HG03025 (cell line): ENCODE measurements at regions not wholly inside any gene's neighbourhood (a gene's known extent, or its start where the extent isn't known, plus 50 kb on each side); places are given as distances from the start of the nearest gene placed in this dataset.

ENCODE experiments used
- ATAC-seq: cut with Tn5 transposase; IDR thresholded peaks from one replicate; pipeline ENCODE4 v1.9.1; 2021; ENCODE audit warnings: mild to moderate bottlenecking, moderate library complexity; ENCODE audit not compliant: unreplicated experiment, low FRiP score

DNA sequence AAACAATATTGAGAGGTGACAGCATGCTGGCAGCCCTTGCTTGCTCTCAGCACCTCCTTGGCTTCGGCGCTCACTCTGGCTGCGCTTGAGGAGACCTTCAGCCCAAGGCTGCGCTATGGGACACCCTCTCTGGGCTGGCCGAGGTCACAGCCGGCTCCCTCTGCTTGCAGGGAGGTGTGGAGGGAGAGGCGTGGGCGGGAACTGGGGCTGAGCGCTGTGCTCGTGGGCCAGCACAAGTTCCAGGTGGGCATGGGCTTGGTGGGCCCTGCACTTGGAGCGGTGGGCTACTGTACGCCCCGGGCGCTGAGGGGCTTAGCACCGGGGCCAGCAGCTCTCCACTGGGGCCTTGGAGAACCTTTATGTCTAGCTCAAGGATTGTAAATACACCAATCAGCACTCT lies 1613.8 kb upstream of the IGFBP7 start:
- no peak for ATAC-seq

DNA sequence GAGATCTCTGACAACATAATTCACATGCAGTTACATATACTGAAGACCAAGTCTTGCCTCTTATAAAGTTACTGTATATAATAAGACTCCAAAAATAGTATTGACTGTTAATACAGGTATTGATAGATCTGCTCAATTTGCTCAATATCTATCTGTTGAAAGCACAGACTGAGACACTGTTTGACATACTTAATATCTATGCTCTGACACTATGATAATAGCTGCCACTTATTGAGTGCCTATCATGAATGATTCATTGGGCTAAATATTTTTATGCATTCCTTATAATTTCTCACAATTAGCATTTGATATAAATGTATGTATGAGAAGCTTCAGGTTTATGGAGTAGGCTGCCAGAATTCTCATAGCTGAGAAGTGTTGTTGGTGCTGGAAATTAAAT lies 1600.9 kb upstream of the IGFBP7 start:
- ATAC-seq = no peak

DNA sequence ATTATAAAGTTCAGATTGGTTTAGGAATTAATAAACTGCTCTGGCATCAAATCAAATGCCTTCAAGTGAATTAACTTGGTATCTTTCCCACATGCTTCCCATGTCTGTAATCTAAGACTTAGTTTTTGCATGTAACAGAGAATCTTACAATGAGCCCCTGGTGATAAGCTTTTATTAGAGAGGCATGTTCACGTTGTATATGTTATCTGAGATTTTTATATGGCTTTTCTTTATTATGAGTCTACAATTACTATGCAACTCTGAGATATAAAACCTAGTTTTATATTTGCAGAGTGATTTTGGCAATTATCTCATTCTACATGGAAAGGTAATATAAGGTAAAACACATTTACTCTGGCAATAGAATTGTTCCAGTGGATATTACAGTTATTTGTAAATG lies 1578.4 kb upstream of the IGFBP7 start:
- ATAC-seq = no peak

DNA sequence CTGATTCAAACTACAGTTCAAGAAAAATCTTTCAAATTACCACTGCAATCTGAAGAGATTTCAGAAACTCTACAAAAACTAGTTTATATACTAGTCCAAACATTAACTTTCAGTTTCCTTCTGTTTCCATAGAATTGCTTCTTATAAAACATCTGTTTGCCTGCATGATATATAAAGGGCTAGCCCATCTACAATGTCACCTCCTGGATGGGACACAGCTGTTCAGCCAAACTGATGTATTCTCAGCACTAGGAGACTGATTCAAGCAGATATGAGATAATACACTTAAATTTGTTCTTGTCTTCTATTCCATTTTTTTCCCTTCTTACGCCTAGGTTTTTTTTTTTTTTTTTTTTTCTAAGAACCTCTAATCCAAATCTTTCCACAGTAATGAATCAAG lies 1569.7 kb upstream of the IGFBP7 start:
- ATAC-seq = no peak

DNA sequence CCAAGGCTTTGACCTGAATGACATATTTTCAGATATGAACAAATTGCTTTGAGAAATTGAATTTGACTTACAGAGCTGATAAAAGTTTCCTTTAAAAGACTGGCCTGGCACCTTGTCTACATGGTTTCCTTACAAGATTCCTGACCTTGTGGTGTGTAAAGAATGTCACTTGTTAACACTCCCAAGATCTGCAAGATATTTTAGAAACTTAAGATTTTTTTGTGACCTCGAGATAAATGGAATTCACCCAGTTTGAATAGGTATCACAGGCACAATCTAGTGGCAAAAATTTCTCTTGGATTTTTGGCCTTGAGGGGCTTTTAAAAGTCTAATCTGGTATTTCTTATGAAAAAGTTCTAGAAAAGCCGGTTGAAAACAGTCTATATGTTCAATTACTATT lies 1568.9 kb upstream of the IGFBP7 start:
- ATAC-seq = no peak

DNA sequence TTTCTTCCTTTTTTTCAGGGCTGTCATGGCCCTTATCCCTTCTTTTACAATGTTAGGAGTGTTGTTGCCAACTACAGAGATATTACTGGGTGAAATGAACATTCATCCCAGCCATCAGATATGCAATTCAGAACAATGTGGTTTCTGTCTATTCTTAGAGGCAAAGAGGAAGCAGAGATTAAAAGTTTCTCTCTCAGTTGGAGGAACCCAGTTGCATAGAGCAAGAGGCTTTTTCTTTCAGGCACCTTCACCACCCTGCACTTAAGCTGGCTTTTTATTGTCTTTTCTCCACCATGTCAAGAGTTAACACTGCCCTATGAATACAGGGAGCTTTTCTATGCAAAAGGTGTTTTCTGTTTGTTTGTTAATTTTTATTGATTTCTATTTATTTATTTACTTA lies 1559.6 kb upstream of the IGFBP7 start:
- ATAC-seq = no peak

DNA sequence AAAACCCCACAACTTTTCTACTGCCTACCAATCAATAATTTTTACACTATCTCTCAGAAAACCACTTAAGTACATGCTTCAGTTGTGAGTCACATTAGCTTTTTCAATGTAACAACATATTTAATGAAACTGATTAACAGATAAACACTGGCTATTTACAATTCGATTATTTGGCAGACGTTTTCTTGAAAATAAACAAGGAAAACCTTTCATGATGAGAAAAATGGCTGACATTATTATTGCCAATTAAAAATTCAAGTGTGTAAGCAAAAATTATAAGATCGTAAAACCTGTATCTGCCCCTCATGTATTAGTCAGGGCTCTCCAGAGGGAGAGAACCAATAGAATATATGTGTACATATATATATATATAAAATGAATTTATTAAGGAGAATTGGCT lies 1555.5 kb upstream of the IGFBP7 start:
- no peak for ATAC-seq

DNA sequence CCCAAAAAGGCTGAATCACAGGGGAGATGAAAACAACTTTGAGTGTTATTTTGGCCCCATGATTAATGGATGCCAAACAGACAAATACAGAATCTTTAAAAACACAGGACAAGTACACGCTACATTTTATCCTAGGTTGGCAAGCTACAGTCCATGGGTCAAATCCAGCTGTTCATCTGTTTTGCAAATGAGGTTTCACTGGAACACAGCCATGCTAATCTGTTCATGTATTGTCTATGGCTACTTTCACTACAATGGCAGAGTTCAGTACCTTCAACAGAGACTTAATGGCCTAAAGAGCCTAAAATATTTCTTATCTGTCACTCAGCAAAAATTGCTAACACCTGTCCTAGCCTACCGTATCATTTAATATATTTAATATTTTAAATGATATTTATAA lies 1548.5 kb upstream of the IGFBP7 start:
- ATAC-seq = no peak

DNA sequence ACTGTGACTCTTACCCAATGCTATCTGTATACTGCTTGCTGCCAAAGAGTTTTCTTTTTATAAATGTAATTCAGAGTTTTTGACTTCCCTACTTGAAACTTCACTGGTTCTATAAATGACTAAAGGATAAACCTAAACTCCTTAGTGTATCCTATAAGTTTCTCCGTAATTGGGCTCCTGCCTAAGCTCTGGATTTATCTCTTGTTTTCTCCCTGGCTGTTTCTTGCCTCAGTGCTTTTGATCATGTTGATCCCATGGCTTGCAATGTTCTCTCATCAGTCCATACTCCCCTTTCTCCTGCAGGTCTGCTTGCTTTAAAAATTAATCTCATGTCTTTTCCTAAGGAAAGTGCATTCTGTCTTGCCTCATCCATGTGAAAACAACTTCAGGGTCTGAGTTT lies 1543.1 kb upstream of the IGFBP7 start:
- ATAC-seq = no peak

DNA sequence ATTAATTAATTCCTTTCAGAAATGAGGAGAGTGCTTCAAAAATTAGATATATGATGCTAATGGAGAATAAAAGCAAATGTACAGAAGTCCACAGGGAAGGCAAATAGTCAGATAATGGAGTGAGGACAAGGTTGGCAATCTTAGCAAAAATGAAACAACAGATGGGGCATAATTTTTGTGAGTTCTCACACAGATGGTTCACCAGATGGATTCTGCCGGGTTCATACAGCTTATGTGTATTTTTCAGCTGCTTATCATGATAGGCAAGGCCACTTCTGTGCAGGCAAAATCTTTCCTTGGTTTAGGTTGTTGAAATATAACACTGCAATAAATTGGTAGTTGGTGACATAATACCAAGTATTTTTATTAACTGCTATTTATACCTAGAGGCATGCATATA lies 1539.0 kb upstream of the IGFBP7 start:
- no peak for ATAC-seq

DNA sequence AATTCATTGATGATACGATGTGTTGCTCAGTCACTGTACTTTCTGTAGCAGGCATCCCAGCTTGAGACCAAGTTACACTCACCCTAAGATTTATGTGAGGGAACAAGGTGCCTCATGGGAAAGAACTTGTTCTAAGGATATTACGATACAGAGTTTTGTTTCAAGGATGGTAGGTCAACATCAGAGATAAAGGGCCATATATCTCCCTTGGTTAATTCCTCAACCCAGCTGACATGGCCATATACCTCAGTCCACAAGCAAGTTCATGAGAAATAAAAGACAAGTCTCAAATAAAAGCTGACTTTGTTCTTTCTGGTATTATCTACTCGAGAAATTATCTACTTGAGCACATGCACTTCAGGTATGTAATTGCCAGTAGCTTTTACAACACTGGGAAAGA lies 1535.9 kb upstream of the IGFBP7 start:
- no peak for ATAC-seq

DNA sequence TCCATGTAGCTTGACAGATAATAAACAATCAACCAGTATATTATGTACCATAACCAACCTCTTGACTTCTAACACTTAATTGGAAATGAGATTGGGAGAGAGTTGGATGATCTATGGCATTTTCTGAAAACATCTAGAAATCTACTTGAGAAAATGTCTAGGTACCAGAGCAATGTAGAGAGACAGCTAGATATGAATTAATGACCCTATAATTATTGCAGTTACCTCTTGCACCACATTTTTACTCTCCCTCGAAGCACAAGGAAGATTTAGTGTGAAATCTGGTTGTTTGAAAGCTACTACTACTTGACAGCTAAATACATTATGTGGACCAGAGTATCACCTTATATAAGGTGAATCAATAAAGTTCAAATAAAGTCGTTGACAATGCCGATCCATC lies 1534.4 kb upstream of the IGFBP7 start:
- no peak for ATAC-seq

DNA sequence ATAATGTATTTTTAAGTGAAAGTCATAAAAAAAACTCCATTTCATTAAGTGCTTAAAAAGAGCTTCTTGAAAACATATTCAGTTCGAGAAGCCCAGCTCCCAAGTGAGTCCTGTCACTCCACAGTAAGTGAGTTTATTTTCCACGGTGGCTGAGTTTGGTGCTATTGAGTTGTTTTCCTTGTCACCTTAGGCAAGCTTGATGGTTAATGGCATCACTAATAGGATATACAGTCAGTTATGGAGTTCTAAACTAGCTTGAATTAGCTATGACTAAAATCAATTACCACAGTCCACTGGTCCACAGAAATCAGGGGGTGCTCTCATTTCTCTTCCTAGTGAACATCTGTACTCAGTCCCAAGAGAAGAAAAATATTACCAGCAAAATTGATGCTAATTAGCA lies 1526.2 kb upstream of the IGFBP7 start:
- ATAC-seq = no peak

DNA sequence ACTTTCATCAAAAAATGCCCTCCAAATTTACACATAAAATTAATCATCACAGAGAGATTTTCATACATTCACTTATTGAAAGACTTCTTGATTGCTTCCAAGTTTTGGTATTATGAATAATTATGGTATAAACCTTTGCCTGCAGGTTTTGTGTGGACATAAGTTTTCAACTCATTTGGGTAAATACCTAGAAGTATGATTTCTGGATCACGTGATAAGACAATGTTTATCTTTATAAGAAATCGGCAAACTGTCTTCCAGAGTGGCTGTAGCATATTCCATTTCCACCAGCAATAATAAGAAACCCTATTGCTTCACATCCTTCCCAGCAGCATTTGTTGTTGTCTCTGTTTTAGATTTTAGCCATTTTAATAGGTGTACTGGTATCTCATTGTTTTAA lies 1507.0 kb upstream of the IGFBP7 start:
- no peak for ATAC-seq

DNA sequence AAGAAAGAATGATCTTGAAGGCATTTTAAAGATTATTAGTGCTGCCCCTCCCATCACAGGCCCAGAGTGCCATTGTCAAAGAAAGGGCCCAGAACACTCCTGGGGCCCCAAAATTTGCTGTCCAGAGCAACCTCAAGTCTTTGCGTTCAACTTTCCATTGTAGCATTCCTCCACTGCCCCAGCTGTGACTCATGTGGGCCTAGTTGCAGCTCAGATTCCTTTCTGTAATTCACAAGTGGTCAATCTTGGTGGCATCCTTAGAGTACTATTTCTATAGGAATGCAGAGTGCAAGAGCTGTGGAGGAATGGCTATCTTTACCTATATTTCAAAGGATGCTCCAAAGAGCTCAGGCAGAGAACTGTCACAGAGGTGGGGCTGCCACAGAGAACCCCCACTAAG lies 1500.8 kb upstream of the IGFBP7 start:
- ATAC-seq = no peak

DNA sequence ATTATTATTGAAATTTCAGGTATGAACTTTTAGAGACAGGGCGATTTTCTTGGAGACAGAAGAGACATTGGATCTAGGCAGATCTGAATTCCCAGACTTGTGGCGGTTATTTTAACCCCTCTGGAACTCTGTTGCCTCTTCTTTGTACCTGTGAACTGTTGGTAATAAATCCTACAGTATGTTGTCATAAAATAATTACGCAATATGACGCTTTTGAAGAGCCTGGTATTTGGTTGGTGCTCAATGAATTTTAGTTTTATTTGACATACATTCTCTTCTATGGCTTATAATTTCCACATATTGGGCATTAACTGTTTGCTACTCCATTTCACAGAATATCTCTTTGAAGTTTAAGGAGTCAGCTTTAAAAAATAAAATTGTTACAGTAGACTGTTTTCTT lies 1496.1 kb upstream of the IGFBP7 start:
- no peak for ATAC-seq

DNA sequence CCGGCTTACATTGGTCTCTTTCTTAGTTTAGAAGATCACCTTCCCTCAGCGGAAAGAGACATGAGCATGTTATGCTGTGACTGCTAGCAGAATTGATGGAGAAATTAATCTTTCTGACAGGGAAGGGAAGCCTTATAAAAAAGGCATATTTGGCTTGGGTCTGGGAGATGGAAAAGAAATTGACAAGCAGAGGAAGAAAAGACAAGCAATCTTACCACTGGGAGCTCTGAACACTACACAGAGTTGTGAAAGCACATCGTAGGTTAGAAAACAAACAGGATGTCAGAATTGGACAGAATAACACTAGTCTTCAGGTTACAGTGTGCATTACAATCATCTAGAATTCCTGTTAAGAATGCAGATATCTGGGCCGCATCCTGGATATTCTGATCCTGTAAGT lies 1493.8 kb upstream of the IGFBP7 start:
- ATAC-seq = no peak

DNA sequence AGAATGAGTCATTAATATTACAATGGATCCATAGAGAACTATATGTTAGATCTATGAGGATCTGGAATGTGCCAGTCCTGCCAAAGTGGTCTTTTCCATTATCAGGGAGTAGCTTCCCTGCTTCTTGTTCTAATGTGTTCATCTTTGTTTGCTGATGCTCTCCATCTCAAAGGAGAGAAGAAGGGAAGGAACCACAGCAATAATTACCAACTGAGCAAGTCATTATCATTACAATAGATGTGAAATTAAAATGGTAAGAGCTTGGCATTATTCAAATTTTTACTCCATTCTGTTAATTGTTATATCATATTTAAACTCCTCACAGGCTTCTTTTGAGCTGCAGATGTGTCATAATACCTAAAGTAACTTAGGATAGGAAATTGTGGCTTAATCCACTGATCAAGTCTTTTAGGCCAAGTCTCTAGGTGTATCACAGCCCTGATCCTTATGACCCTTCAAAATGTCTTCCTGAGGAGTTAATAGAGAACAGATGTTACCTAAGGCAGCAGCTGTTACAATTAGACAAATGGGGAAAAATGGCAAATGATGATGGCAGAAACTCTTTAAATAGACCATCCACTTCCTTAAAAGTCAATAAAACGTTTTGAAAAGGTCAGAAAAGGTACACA lies 1492.7 kb upstream of the IGFBP7 start:
- ATAC-seq = no peak

DNA sequence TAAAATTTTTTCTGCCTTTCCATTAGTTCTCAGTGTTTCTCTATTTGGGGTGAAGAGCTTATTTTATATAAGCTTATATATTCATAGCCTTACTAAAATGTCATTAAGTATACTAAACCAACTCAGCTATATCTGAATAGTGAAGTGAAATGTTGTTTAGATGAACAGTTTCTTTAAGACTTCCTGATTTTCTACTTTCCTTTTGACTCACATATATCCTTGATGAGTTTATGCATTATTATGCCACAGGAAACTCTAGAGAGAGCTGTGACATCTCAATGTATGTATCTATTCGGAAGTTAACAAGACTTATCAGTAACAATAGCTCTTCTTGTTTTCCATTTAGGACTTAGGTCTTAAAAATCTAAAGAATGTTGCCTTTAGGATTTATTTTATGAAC lies 1491.8 kb upstream of the IGFBP7 start:
- no peak for ATAC-seq

DNA sequence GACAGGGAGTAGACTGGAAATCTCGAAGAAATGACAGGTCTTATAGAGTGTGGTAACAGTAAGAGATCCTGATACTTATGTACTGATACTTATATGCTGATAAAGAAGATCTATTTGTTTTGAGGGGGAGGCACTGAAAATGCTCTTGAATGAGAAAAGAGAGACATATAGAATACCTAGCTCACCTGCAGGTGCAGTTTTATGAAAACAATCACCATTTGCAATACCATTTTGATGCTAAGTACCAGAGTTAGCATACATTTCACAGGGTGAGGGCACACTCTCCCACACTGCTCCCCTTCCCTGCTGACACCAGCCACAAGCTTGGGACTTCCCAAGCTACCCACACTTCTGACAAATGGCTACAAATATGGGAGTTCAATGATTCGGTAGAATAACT lies 1490.1 kb upstream of the IGFBP7 start:
- no peak for ATAC-seq

DNA sequence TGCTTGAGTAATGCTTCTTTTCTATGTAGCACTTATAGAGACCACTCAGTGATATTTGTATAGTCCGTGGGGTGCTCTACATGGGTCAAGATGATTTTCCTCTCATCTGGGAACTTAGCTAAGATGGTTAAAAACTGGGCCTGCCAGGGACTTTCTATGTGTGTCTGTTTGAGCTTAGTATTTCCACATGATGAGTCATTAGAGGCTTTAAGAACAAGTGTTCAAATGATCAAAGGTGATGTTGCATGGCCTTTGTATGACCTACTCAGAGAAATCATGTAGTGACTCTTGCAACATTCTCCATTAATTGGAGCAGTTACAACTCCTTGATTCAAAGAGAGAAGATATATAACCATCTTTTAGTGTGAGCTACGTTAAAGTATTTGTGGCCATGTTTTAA lies 1480.5 kb upstream of the IGFBP7 start:
- ATAC-seq = no peak

DNA sequence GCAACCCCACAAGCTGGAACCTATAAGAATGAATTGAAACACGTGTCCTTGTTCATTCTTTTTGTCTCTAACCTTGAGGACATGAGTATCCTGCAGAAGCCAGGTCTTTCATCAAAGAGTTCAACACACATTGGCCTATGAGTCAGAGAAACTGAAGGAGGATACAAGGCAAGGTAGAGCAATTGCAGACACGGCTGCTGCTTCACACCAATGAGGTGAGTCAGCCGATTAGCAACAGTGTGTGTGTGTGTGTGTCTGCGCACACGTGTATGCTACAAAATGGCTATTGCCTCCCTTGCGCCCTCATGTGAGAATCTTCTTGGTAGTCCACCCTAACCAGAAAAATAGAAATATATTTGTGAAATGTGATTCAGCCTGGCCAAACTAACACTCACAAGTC lies 1477.7 kb upstream of the IGFBP7 start:
- no peak for ATAC-seq

DNA sequence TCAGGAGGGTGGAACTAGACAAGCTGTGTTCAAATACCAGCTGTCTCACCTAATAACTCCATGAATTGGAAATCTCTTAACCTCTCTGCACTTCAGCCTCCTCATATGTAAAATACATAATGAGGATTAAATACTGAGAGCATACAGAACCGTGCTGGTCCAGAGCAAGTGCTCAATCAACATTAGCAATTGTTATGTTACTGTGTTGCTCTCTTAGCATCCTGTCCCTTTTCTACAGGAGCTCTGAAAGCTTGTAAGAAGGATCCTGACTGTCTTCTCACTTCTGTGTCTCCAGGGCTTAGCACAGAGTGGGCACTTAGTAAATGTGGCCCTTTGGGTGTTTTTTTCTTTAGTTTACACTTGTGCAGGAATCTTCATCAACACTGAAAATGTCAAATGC lies 1456.1 kb upstream of the IGFBP7 start:
- ATAC-seq = no peak
